ENCODE measurements at regions not wholly inside any gene's neighbourhood (a gene's known extent, or its start where the extent isn't known, plus 50 kb on each side); places are given as distances from the start of the nearest gene placed in this dataset.

- H3K4me1 ChIP-seq (ENCODE audit: control insufficient read depth, extremely low read depth, insufficient read depth, low read length), result no peaks in the 10 kb centered on the region
- no peaks in the 10 kb centered on the region for H3K36me3 ChIP-seq (ENCODE audit: control insufficient read depth in 2 of 2, extremely low read depth in 1 of 2, insufficient read depth in 2 of 2, low read length in 2 of 2)
- no peak overlapping the region for H3K4me3 ChIP-seq (ENCODE audit: control insufficient read depth in 2 of 3, extremely low read depth in 1 of 3, insufficient read depth in 2 of 3, low read depth in 1 of 3, low read length in 3 of 3)
- no peak overlapping the region for H3K27ac ChIP-seq (ENCODE audit: control insufficient read depth, insufficient read depth, low read length)
- H3K9me3 ChIP-seq (ENCODE audit: control insufficient read depth, low read depth, low read length), result no peaks in the 10 kb centered on the region
- no peak for TF ChIP-seq EZH2 (IDR thresholded peaks at IDR 0.05; ENCODE audit: low read length)
- TF ChIP-seq CTCF (optimal IDR thresholded peaks at IDR 0.05 in 1 of 3, IDR thresholded peaks at IDR 0.05 in 1 of 3, conservative IDR thresholded peaks at IDR 0.05 in 1 of 3; ENCODE audit: extremely low read depth in 1 of 3, insufficient read depth in 2 of 3, low read length in 3 of 3), result no peak
- no peaks in the 10 kb centered on the region for H3K79me2 ChIP-seq (ENCODE audit: control insufficient read depth, insufficient read depth, low read length)
- no peak overlapping the region for H3K4me2 ChIP-seq (ENCODE audit: control insufficient read depth, extremely low read depth, insufficient read depth, low read depth, low read length)
- no peak for FAIRE-seq
- no peaks in the 10 kb centered on the region for H3K27me3 ChIP-seq (ENCODE audit: control insufficient read depth, extremely low read depth, insufficient read depth, low read length)
- dilution Hi-C loops (cut with MboI; ENCODE audit: extremely low pct_ligation_motif_present, low sequenced_read_pairs), result no loop called here
- H4K20me1 ChIP-seq (ENCODE audit: control insufficient read depth, extremely low read depth, insufficient read depth, low read length), result no peaks in the 10 kb centered on the region
- H2AFZ ChIP-seq (ENCODE audit: control insufficient read depth, low read length), result no peak overlapping the region
- DNase-seq (ENCODE audit: low read depth, low spot score), result no peak
- H3K9me1 ChIP-seq (ENCODE audit: control insufficient read depth, extremely low read depth, insufficient read depth, low read length), result no peaks in the 10 kb centered on the region
- no peak overlapping the region for H3K9ac ChIP-seq (ENCODE audit: control insufficient read depth, extremely low read depth, insufficient read depth, low read length)
Measured at GRCh38 chr11:26264266-26264665, 67.7 kb upstream of the ANO3 start.

GRCh38 chr11:26268980-26269660, 62.8 kb upstream of the ANO3 start:
- FAIRE-seq, result no peak
- no peak for DNase-seq (ENCODE audit: low read depth, low spot score)
- no peak overlapping the region for H3K9ac ChIP-seq (ENCODE audit: control insufficient read depth, extremely low read depth, insufficient read depth, low read length)
- dilution Hi-C loops (cut with MboI; ENCODE audit: extremely low pct_ligation_motif_present, low sequenced_read_pairs), result no loop called here
- H3K4me1 ChIP-seq (ENCODE audit: control insufficient read depth, extremely low read depth, insufficient read depth, low read length), result no peaks in the 10 kb centered on the region
- H3K9me1 ChIP-seq (ENCODE audit: control insufficient read depth, extremely low read depth, insufficient read depth, low read length), result no peaks in the 10 kb centered on the region
- no peak overlapping the region for H3K27ac ChIP-seq (ENCODE audit: control insufficient read depth, insufficient read depth, low read length)
- TF ChIP-seq EZH2 (IDR thresholded peaks at IDR 0.05; ENCODE audit: low read length) (no peak), CTCF (optimal IDR thresholded peaks at IDR 0.05 in 1 of 3, IDR thresholded peaks at IDR 0.05 in 1 of 3, conservative IDR thresholded peaks at IDR 0.05 in 1 of 3; ENCODE audit: extremely low read depth in 1 of 3, insufficient read depth in 2 of 3, low read length in 3 of 3) (no peak)
- H3K36me3 ChIP-seq (ENCODE audit: control insufficient read depth in 2 of 2, extremely low read depth in 1 of 2, insufficient read depth in 2 of 2, low read length in 2 of 2), result no peaks in the 10 kb centered on the region
- no peak overlapping the region for H2AFZ ChIP-seq (ENCODE audit: control insufficient read depth, low read length)
- H3K4me3 ChIP-seq (ENCODE audit: control insufficient read depth in 2 of 3, extremely low read depth in 1 of 3, insufficient read depth in 2 of 3, low read depth in 1 of 3, low read length in 3 of 3), result no peak overlapping the region
- no peaks in the 10 kb centered on the region for H4K20me1 ChIP-seq (ENCODE audit: control insufficient read depth, extremely low read depth, insufficient read depth, low read length)
- H3K27me3 ChIP-seq (ENCODE audit: control insufficient read depth, extremely low read depth, insufficient read depth, low read length), result no peaks in the 10 kb centered on the region
- H3K9me3 ChIP-seq (ENCODE audit: control insufficient read depth, low read depth, low read length), result no peaks in the 10 kb centered on the region
- no peak overlapping the region for H3K4me2 ChIP-seq (ENCODE audit: control insufficient read depth, extremely low read depth, insufficient read depth, low read depth, low read length)
- no peaks in the 10 kb centered on the region for H3K79me2 ChIP-seq (ENCODE audit: control insufficient read depth, insufficient read depth, low read length)

Data from keratinocyte (primary cell).